HEK293T (cell line): ENCODE measurements at regions not wholly inside any gene's neighbourhood (a gene's known extent, or its start where the extent isn't known, plus 50 kb on each side); places are given as distances from the start of the nearest gene placed in this dataset.
"Not testable (repeated sequence)": the region's sequence is repeated elsewhere in the genome, so short reads cannot be mapped to it uniquely, and the experiment has no call there.

Source experiments
- CTCF ChIA-PET: fragments of 350-600 bp; formaldehyde crosslinking; extraction: SDS; loops from one replicate; lab custom pipeline; 2021; ENCODE audit warnings: antibody characterized with exemption, inconsistent platforms; lab: Yijun Ruan, JAX
- POLR2A ChIA-PET: fragments of 350-600 bp; formaldehyde crosslinking; extraction: SDS; loops from one replicate; lab custom pipeline; 2020; ENCODE audit warnings: antibody characterized with exemption, inconsistent platforms; lab: Yijun Ruan, JAX
- DNase-seq: peaks from one replicate; pipeline ENCODE4 v3.0.0; 2012; ENCODE audit warnings: mixed read lengths; ENCODE audit errors: extremely low spot score
- ARNT ChIP-seq: fragments of 450-650 bp; IDR thresholded peaks from 2 replicates; pipeline ENCODE4 v1.6.1; 2017; ENCODE audit warnings: mild to moderate bottlenecking
- BHLHE40 ChIP-seq: fragments of 450-650 bp; IDR thresholded peaks from 2 replicates; pipeline ENCODE4 v1.6.1; 2016; ENCODE audit warnings: mild to moderate bottlenecking, moderate library complexity, borderline replicate concordance
- CTBP1 ChIP-seq: fragments of 450-650 bp; IDR thresholded peaks from 2 replicates; pipeline ENCODE4 v1.6.1; 2016; ENCODE audit warnings: borderline replicate concordance
- ELF4 ChIP-seq: fragments of 450-650 bp; IDR thresholded peaks from 2 replicates; pipeline ENCODE4 v1.6.1; 2017; ENCODE audit warnings: antibody characterized with exemption
- FOXA1 ChIP-seq: fragments of 450-650 bp; IDR thresholded peaks from 2 replicates; pipeline ENCODE4 v1.6.1; 2016; ENCODE audit warnings: mild to moderate bottlenecking
- FOXK2 ChIP-seq: fragments of 450-650 bp; IDR thresholded peaks from 2 replicates; pipeline ENCODE4 v1.6.1; 2016; ENCODE audit warnings: mild to moderate bottlenecking
- FOXM1 ChIP-seq: fragments of 450-650 bp; IDR thresholded peaks from 2 replicates; pipeline ENCODE4 v1.6.1; 2017; ENCODE audit warnings: mild to moderate bottlenecking, borderline replicate concordance
- HDGF ChIP-seq: fragments of 450-650 bp; IDR thresholded peaks from 2 replicates; pipeline ENCODE4 v1.6.1; 2017; ENCODE audit warnings: antibody characterized with exemption, borderline replicate concordance
- L3MBTL2 ChIP-seq: fragments of 450-650 bp; conservative IDR thresholded peaks from 2 replicates; pipeline ENCODE4 v1.6.1; 2016; ENCODE audit warnings: mild to moderate bottlenecking
- LEF1 ChIP-seq: fragments of 450-650 bp; IDR thresholded peaks from 2 replicates; pipeline ENCODE4 v1.6.1; 2017; ENCODE audit warnings: mild to moderate bottlenecking, borderline replicate concordance
- NFRKB ChIP-seq: fragments of 450-650 bp; IDR thresholded peaks from 2 replicates; pipeline ENCODE4 v1.6.1; 2016; ENCODE audit warnings: mild to moderate bottlenecking, moderate library complexity
- PKNOX1 ChIP-seq: fragments of 450-650 bp; IDR thresholded peaks from 2 replicates; pipeline ENCODE4 v1.6.1; 2016
- SP1 ChIP-seq: fragments of 450-650 bp; IDR thresholded peaks from 2 replicates; pipeline ENCODE4 v1.6.1; 2017
- SUZ12 ChIP-seq: fragments of 450-650 bp; IDR thresholded peaks from 2 replicates; pipeline ENCODE4 v1.6.1; 2016; ENCODE audit warnings: mild to moderate bottlenecking
- TARDBP ChIP-seq: fragments of 450-650 bp; IDR thresholded peaks from 2 replicates; pipeline ENCODE4 v1.6.1; 2016
- ZNF384 ChIP-seq: fragments of 450-650 bp; IDR thresholded peaks from 2 replicates; pipeline ENCODE4 v1.6.1; 2016

DNA sequence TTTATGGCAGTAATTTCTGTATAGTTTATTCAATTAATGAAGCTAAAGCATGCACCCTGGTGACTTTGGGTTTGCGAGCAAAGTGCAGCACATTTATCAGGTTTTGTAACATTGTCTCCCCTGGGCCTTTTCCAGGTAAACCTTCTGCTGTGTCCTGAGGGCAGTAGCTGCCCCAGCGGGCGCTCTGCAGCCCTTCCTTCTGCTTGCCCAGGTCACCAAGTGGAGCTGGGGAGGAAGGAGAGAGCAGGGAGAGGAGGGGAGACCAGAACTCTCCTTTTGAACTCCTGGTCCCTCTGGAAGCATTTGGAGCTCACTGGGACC lies 145.6 kb downstream of the DLL1 start:
- ChIA-PET POLR2A (no interaction called here), CTCF (no interaction called here)

GRCh38 chr6:170144571-170145271 lies 146.2 kb downstream of the DLL1 start:
- no peak for DNase-seq
- TF ChIP-seq LEF1 (no peak), FOXK2 (no peak), NFRKB (no peak), SP1 (no peak), ZNF384 (no peak), BHLHE40 (no peak), ELF4 (no peak), ARNT (no peak)
- ChIA-PET POLR2A (no interaction called here), CTCF (no interaction called here)

More for the DNA sequence above, 145.6 kb downstream of the DLL1 start:
- no peak for TF ChIP-seq SUZ12
- TF ChIP-seq CTBP1 = no peak
- TF ChIP-seq SP1 = no peak
- TF ChIP-seq TARDBP = no peak
- no peak for TF ChIP-seq ELF4
- TF ChIP-seq FOXM1 = no peak
- TF ChIP-seq L3MBTL2 = no peak
- TF ChIP-seq ZNF384 = no peak
- no peak for TF ChIP-seq PKNOX1
- TF ChIP-seq HDGF = no peak
- no peak for TF ChIP-seq ARNT
- no peak for TF ChIP-seq FOXA1
- TF ChIP-seq FOXK2 = no peak
- no peak for TF ChIP-seq BHLHE40
- DNase-seq = no peak

GRCh38 chr6:170143401-170144150 lies 147.3 kb downstream of the DLL1 start:
- ChIA-PET POLR2A (no interaction called here), CTCF (no interaction called here)
- no peak for TF ChIP-seq LEF1
- TF ChIP-seq HDGF = no peak
- TF ChIP-seq SUZ12 = no peak
- TF ChIP-seq SP1 = no peak
- no peak for TF ChIP-seq CTBP1
- no peak for TF ChIP-seq ARNT
- no peak for TF ChIP-seq L3MBTL2
- DNase-seq = no peak

DNA sequence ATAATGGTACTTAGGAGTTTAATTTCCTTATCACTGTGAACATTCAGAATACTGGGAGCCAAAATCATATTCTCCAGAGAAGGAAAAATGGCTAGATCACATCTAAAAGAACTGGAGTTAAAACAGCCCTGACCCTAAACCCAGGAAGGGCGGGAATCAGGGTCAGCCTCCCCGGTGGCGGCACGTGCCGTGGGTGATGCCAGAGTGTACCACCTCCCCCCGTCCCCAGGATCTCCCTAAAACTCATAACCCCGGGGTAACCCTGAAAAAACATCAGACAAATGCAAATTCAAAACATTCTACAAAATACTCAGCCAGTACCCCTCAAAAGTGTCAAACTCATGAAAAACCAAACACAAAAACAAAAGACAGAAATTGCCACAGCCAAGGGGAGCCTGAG lies 148.3 kb downstream of the DLL1 start:
- ChIA-PET CTCF (no interaction called here), POLR2A (no interaction called here)
- no peak for DNase-seq
- TF ChIP-seq LEF1 (no peak), L3MBTL2 (peak; percentile 61)

- POLR2A ChIA-PET, CTCF ChIA-PET, DNase-seq: not testable (repeated sequence)
Measured at GRCh38 chr6:170141061-170141460, 149.8 kb downstream of the DLL1 start.

- POLR2A ChIA-PET = no interaction called here
- no peak for DNase-seq
- TF ChIP-seq CTBP1 (no peak), SUZ12 (no peak), HDGF (no peak), FOXK2 (no peak), BHLHE40 (no peak), ARNT (no peak), ZNF384 (no peak), ELF4 (no peak), FOXM1 (no peak), TARDBP (no peak), L3MBTL2 (no peak), LEF1 (no peak), FOXA1 (no peak), PKNOX1 (no peak), NFRKB (no peak), SP1 (no peak)
- CTCF ChIA-PET = no interaction called here
Measured at GRCh38 chr6:170140129-170140528, 150.7 kb downstream of the DLL1 start.

DNA sequence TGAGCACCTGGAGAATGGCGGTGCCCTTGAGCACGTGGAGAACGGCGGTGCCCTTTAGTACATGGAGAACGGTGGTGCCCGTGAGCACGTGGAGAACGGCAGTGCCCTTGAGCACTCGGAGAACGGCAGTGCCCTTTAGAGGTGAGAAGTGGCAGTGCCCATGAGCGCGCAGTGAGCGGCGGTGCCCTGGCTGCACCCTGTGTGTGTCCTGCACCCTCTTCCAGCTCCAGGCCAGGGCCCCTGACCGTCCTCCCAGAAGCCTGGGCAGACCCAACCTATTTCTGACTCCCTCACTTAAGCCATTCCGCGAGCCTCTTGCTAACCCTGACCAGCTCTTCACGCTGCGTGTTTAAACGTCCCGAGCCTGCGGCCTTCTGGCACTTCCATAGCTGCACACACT lies 151.3 kb downstream of the DLL1 start:
- POLR2A ChIA-PET = no interaction called here
- CTCF ChIA-PET = no interaction called here
- no peak for DNase-seq
- TF ChIP-seq SUZ12 (no peak), LEF1 (no peak), ARNT (no peak), FOXA1 (no peak), L3MBTL2 (no peak), ELF4 (no peak), HDGF (no peak), FOXK2 (no peak), ZNF384 (no peak), SP1 (no peak), PKNOX1 (no peak), BHLHE40 (no peak), TARDBP (no peak)

GRCh38 chr6:170139046-170139445 lies 151.8 kb downstream of the DLL1 start:
- DNase-seq, POLR2A ChIA-PET, CTCF ChIA-PET: not testable (repeated sequence)
